GM12878 (cell line): ENCODE measurements at regions not wholly inside any gene's neighbourhood (a gene's known extent, or its start where the extent isn't known, plus 50 kb on each side); places are given as distances from the start of the nearest gene placed in this dataset.

ENCODE experiments used
- ATAC-seq: fragments of 200-7000 bp; cut with Tn5 transposase; 3 replicates; pipeline ENCODE4 v1.9.1; 2020; ENCODE audit warnings: mild to moderate bottlenecking, moderate library complexity
- BruUV-seq: library from RNA; stranded (reverse); fragments of 400-500 nt; replicated peaks from 2 replicates; lab custom pipeline; 2021; lab: Mats Ljungman, UMichigan
- CTCF ChIA-PET: fragments of 300-600 bp; sonication (Branson Sonifier 250); formaldehyde crosslinking; extraction: SDS; loops from one replicate; lab custom pipeline; 2021; ENCODE audit warnings: inconsistent platforms; lab: Yijun Ruan, JAX
- POLR2A ChIA-PET: fragments of 350-600 bp; formaldehyde crosslinking; extraction: SDS; loops from one replicate; lab custom pipeline; 2021; ENCODE audit warnings: inconsistent platforms; lab: Charles Lee
- RAD21 ChIA-PET: fragments of 300-600 bp; sonication (Branson Sonifier 250); formaldehyde crosslinking; loops from one replicate; lab custom pipeline; 2023; ENCODE audit warnings: antibody characterized with exemption; ENCODE audit not compliant: unreplicated experiment; lab: Charles Lee
- SMC1A ChIA-PET: fragments of 300-600 bp; sonication (Branson Sonifier 250); formaldehyde crosslinking; loops from one replicate; lab custom pipeline; 2023; ENCODE audit not compliant: unreplicated experiment, uncharacterized antibody; lab: Charles Lee
- DNase-seq: peaks from one replicate; pipeline ENCODE4 v3.0.0-alpha.2; 2011; ENCODE audit warnings: low read depth, low spot score
- FAIRE-seq: peaks from 3 replicates; lab custom pipeline; 2011; peaks lifted over from hg19 to GRCh38; lab: Jason Lieb, UNC
- H2AFZ ChIP-seq: 2 replicates; pipeline ENCODE4 v1.6.0; 2011; ENCODE audit warnings: low read depth, low read length, control low read depth; ENCODE audit not compliant: control insufficient read depth
- H3K27ac ChIP-seq: 2 replicates; pipeline ENCODE4 v1.5.1; 2011; ENCODE audit warnings: control low read depth; ENCODE audit not compliant: control insufficient read depth, insufficient read depth
- H3K27me3 ChIP-seq, 2 experiments: replicated peaks in 1 of 2; 2 replicates each; pipeline versions ENCODE4 v1.6.0 to v1.6.1; 2011; ENCODE audit warnings: low read length in 1 of 2; ENCODE audit not compliant: control insufficient read depth in 2 of 2, insufficient read depth in 2 of 2
- H3K36me3 ChIP-seq, 2 experiments: 2 replicates each; pipeline ENCODE4 v1.5.1; 2011; ENCODE audit warnings: low read length in 1 of 2; ENCODE audit not compliant: control insufficient read depth in 2 of 2, insufficient read depth in 2 of 2
- H3K4me1 ChIP-seq: 2 replicates; pipeline ENCODE4 v1.6.1; 2011; ENCODE audit warnings: mild to moderate bottlenecking, low read length, moderate library complexity, mixed read lengths; ENCODE audit not compliant: control insufficient read depth, insufficient read depth
- H3K4me2 ChIP-seq: 2 replicates; pipeline ENCODE4 v1.6.0; 2011; ENCODE audit warnings: control low read depth; ENCODE audit not compliant: control insufficient read depth, insufficient read depth
- H3K4me3 ChIP-seq: fragments of 200-600 bp; sonication (generic); 2 replicates; pipeline ENCODE4 v1.5.1; 2016
- H3K79me2 ChIP-seq: 2 replicates; pipeline ENCODE4 v1.6.0; 2011; ENCODE audit warnings: low read length; ENCODE audit not compliant: control insufficient read depth, insufficient read depth
- H3K9ac ChIP-seq: 2 replicates; pipeline ENCODE4 v1.8.0; 2011; ENCODE audit warnings: low read length, control low read depth, mixed read lengths; ENCODE audit not compliant: control insufficient read depth, insufficient read depth
- H3K9me3 ChIP-seq: replicated peaks from 3 replicates; pipeline ENCODE4 v1.5.1; 2011; ENCODE audit warnings: mild to moderate bottlenecking, low read length; ENCODE audit not compliant: control insufficient read depth, insufficient read depth
- H4K20me1 ChIP-seq: 2 replicates; pipeline ENCODE4 v1.6.0; 2011; ENCODE audit not compliant: control insufficient read depth, insufficient read depth
- IKZF2 ChIP-seq, 2 experiments: fragments of 450-650 bp; IDR thresholded peaks; 2 replicates each; pipeline ENCODE4 v1.6.1; 2017; ENCODE audit warnings: mild to moderate bottlenecking in 2 of 2, moderate library complexity in 2 of 2
- PRDM15 ChIP-seq: fragments of 450-650 bp; formaldehyde crosslinking; IDR thresholded peaks from 2 replicates; pipeline ENCODE4 v1.4.0; 2020; ENCODE audit warnings: mild to moderate bottlenecking, moderate library complexity
- SMAD1 ChIP-seq: fragments of 450-650 bp; IDR thresholded peaks from 2 replicates; pipeline ENCODE4 v1.6.1; 2018; ENCODE audit warnings: mild to moderate bottlenecking, low read depth; ENCODE audit not compliant: partially characterized antibody
- ZBTB33 ChIP-seq: fragments of 450-650 bp; IDR thresholded peaks from 2 replicates; pipeline ENCODE4 v1.6.1; 2017; ENCODE audit warnings: mild to moderate bottlenecking
- WGBS: methylation state at CpG from one replicate; pipeline ENCODE4 v1.1.6; 2016; ENCODE audit warnings: low lambda C conversion rate; ENCODE audit not compliant: insufficient replicate concordance, insufficient coverage; ENCODE audit errors: missing lambda C conversion rate; 5-methylcytosine and 5-hydroxymethylcytosine counted together
- in situ Hi-C: fragments of 300-500 bp; cut with MboI; formaldehyde crosslinking; loops from 9 replicates; pipeline ENCODE4 v1.14.3; 2018; ENCODE audit warnings: mixed read lengths
- intact Hi-C: fragments of 100-400 bp; cut with micrococcal nuclease; formaldehyde crosslinking; loops from one replicate; pipeline ENCODE4 v1.14.2; 2022; ENCODE audit not compliant: unreplicated experiment

GRCh38 chr16:7805686-7806396 lies 473.2 kb downstream of the RBFOX1 start:
- no peak for DNase-seq
- Histone ChIP-seq H3K27me3 (no peaks in the 10 kb centered on the region), H3K4me1 (no peaks in the 10 kb centered on the region), H3K4me2 (no peak overlapping the region), H3K4me3 (no peak overlapping the region), H2AFZ (no peak overlapping the region), H4K20me1 (no peaks in the 10 kb centered on the region), H3K79me2 (no peaks in the 10 kb centered on the region), H3K9me3 (no peaks in the 10 kb centered on the region), H3K9ac (no peak overlapping the region), H3K36me3 (no peaks in the 10 kb centered on the region), H3K27ac (no peak overlapping the region)
- FAIRE-seq = no peak
- no TSS peak for BruUV-seq
- ChIA-PET RAD21 (no interaction called here), SMC1A (no interaction called here), CTCF (interaction anchor here (1.2 kb wide), 1 partner anchor 389 kb away, joined by 3 read pairs; no protein-coding TSS in a partner anchor), POLR2A (no interaction called here)
- ATAC-seq = no peak
- 40% methylated on average over 8 of the region's 8 CpGs for WGBS
- intact Hi-C loops (no loop called here), in situ Hi-C loops (loop anchor here (25.0 kb wide), 1 partner anchor 106 kb away; no protein-coding TSS in a partner anchor)
- no peak for TF ChIP-seq ZBTB33
- TF ChIP-seq PRDM15 = no peak
- no peak for TF ChIP-seq IKZF2 (IDR thresholded peaks at IDR 0.05)
- TF ChIP-seq SMAD1 = no peak
